ENCODE measurements at regions not wholly inside any gene's neighbourhood (a gene's known extent, or its start where the extent isn't known, plus 50 kb on each side); places are given as distances from the start of the nearest gene placed in this dataset.
A peak's percentile ranks its signal among the peaks of the same experiment; 100 is the strongest.

DNA sequence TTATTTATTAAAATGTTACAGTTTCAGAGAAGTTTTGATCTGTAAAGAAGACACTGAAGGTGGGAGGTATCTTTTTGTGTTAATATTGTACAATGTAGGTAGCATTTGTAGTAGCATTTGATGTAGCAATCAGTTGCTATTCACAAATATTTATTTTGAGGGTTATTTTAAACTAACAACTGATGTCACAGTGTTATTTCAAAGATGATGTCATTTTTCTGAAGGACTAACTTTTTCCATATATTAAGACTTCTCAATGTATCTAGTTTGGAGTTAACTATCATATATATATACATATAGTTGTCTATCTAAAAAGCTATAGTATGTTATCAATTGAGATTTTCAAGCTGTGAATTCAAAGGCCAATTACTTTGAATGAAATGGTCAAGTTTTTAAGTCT lies 1003.3 kb downstream of the DSC3 start:
- CTCF ChIA-PET: no interaction called here
- DNase-seq (ENCODE audit: low read depth in 1 of 2, low spot score in 1 of 2): no peak
- no peak overlapping the region for H3K4me2 ChIP-seq
- no peak overlapping the region for H3K27ac ChIP-seq
- no peak for FAIRE-seq
- no peak overlapping the region for H3K4me3 ChIP-seq
- H3K9me3 ChIP-seq: no peaks in the 10 kb centered on the region
- no peak for TF ChIP-seq ZSCAN20 (CRISPR knock-in tag; IDR thresholded peaks at IDR 0.05)
- no peak for TF ChIP-seq RFX5 (IDR thresholded peaks at IDR 0.05)
- TF ChIP-seq, protein P1, sequence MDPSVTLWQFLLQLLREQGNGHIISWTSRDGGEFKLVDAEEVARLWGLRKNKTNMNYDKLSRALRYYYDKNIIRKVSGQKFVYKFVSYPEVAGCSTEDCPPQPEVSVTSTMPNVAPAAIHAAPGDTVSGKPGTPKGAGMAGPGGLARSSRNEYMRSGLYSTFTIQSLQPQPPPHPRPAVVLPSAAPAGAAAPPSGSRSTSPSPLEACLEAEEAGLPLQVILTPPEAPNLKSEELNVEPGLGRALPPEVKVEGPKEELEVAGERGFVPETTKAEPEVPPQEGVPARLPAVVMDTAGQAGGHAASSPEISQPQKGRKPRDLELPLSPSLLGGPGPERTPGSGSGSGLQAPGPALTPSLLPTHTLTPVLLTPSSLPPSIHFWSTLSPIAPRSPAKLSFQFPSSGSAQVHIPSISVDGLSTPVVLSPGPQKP (IDR thresholded peaks at IDR 0.05; ENCODE audit: low read depth, low read length): no peak
- TF ChIP-seq MAX (IDR thresholded peaks at IDR 0.05): no peak
- TF ChIP-seq EHF (CRISPR knock-in tag; IDR thresholded peaks at IDR 0.05): no peak
- TF ChIP-seq MYC (IDR thresholded peaks at IDR 0.05; ENCODE audit: borderline replicate concordance, low read length): no peak
- no peak for TF ChIP-seq ZFP36 (IDR thresholded peaks at IDR 0.05; ENCODE audit: borderline replicate concordance, partially characterized antibody)
- TF ChIP-seq POLR2AphosphoS2 (conservative IDR thresholded peaks at IDR 0.05; ENCODE audit: low read length): no peak
- TF ChIP-seq, protein P2, sequence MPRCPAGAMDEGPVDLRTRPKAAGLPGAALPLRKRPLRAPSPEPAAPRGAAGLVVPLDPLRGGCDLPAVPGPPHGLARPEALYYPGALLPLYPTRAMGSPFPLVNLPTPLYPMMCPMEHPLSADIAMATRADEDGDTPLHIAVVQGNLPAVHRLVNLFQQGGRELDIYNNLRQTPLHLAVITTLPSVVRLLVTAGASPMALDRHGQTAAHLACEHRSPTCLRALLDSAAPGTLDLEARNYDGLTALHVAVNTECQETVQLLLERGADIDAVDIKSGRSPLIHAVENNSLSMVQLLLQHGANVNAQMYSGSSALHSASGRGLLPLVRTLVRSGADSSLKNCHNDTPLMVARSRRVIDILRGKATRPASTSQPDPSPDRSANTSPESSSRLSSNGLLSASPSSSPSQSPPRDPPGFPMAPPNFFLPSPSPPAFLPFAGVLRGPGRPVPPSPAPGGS (IDR thresholded peaks at IDR 0.05): no peak
- TF ChIP-seq RARB (CRISPR knock-in tag; IDR thresholded peaks at IDR 0.05): no peak
- no peak for TF ChIP-seq HOXB5 (CRISPR knock-in tag; IDR thresholded peaks at IDR 0.05)
- H3K4me1 ChIP-seq: no peaks in the 10 kb centered on the region
- no peak for ATAC-seq
- POLR2A ChIA-PET: no interaction called here

DNA sequence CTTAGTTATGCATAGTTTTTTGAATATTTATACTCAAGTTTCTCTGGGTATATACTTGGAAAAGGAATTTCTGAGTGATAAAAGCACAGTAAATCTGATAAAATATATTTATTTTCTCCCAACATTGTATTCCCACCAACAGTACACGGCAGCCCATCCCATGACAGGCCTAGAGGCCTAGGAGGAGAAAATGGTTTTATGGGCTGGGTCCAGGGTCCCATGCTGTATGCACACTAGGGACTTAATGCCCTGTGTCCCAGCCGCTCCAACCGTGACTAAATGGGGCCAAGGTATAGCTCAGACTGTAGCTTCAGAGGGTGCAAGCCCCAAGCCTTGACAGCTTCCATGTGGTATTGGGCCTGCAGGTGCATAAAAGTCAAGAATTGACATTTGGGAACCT lies 1007.7 kb downstream of the DSC3 start:
- WGBS (ENCODE audit: missing lambda C conversion rate): 29% methylated on average over 3 of the region's 3 CpGs

GRCh38 chr18:30016179-30016578 lies 1026.4 kb downstream of the DSC3 start:
- POLR2A ChIA-PET: no interaction called here
- no peak for FAIRE-seq
- TF ChIP-seq ATOH8 (CRISPR knock-in tag; IDR thresholded peaks at IDR 0.05; ENCODE audit: low read depth): no peak
- TF ChIP-seq ZC3H11A (IDR thresholded peaks at IDR 0.05): no peak
- no peak for TF ChIP-seq POLR2A (IDR thresholded peaks at IDR 0.05; ENCODE audit: low read length)
- no peak for TF ChIP-seq ESRRA (IDR thresholded peaks at IDR 0.05; ENCODE audit: borderline replicate concordance, low read length)
- no peak for TF ChIP-seq TP53 (CRISPR knock-in tag; IDR thresholded peaks at IDR 0.05)
- no peak for TF ChIP-seq ZSCAN20 (CRISPR knock-in tag; IDR thresholded peaks at IDR 0.05)
- no peak for TF ChIP-seq HOXB5 (CRISPR knock-in tag; IDR thresholded peaks at IDR 0.05)
- no peak for TF ChIP-seq KDM5A (IDR thresholded peaks at IDR 0.05)
- no peak for TF ChIP-seq NR3C1 (IDR thresholded peaks at IDR 0.05)
- no peak for TF ChIP-seq NFE2L2 (conservative IDR thresholded peaks at IDR 0.05; ENCODE audit: low read length)
- no peak for TF ChIP-seq FOSB (CRISPR knock-in tag; IDR thresholded peaks at IDR 0.05)
- no peak for DNase-seq (ENCODE audit: low read depth in 1 of 2, low spot score in 1 of 2)
- Histone ChIP-seq H3K4me3 (no peak overlapping the region), H3K4me2 (no peak overlapping the region), H3K9me3 (no peaks in the 10 kb centered on the region), H3K27ac (no peak overlapping the region), H3K4me1 (no peaks in the 10 kb centered on the region)
- WGBS (ENCODE audit: missing lambda C conversion rate): 17% methylated on average over 2 of the region's 2 CpGs
- CTCF ChIA-PET: no interaction called here
- no peak for ATAC-seq

More for the DNA sequence above, 1007.7 kb downstream of the DSC3 start:
- ATAC-seq: no peak
- FAIRE-seq: no peak
- ChIA-PET CTCF (no interaction called here), POLR2A (no interaction called here)
- H3K4me3 ChIP-seq: no peak overlapping the region
- no peaks in the 10 kb centered on the region for H3K4me1 ChIP-seq
- DNase-seq (ENCODE audit: low read depth in 1 of 2, low spot score in 1 of 2): no peak
- H3K4me2 ChIP-seq: no peak overlapping the region
- H3K27ac ChIP-seq: no peak overlapping the region
- TF ChIP-seq TP53 (CRISPR knock-in tag; IDR thresholded peaks at IDR 0.05) (no peak), ZFP36 (IDR thresholded peaks at IDR 0.05; ENCODE audit: borderline replicate concordance, partially characterized antibody) (peak; percentile 44)
- H3K9me3 ChIP-seq: no peaks in the 10 kb centered on the region
